CD14-positive monocyte (primary cell): ENCODE measurements at regions not wholly inside any gene's neighbourhood (a gene's known extent, or its start where the extent isn't known, plus 50 kb on each side); places are given as distances from the start of the nearest gene placed in this dataset.

ENCODE experiments used
- DNase-seq, 3 donors: peaks; one replicate each; pipeline ENCODE4 v3.0.0-alpha.2; 2011 to 2022
- H2AFZ ChIP-seq: 2 replicates; pipeline ENCODE4 v1.6.0; 2012; ENCODE audit warnings: mild to moderate bottlenecking, low read depth, low read length, inconsistent platforms; ENCODE audit not compliant: insufficient read depth, poor library complexity, severe bottlenecking
- H3K27ac ChIP-seq, 2 donors: 1 replicate in 1 of 2; 2 replicates in 1 of 2; pipeline ENCODE4 v1.5.1; 2012 to 2013; ENCODE audit warnings: low read length in 2 of 2, control low read depth in 1 of 2, inconsistent platforms in 1 of 2, low read depth in 1 of 2, mild to moderate bottlenecking in 1 of 2
- H3K27me3 ChIP-seq, 2 donors: one replicate each; pipeline versions ENCODE4 v1.6.0 to v1.6.1; 2011 to 2013; ENCODE audit warnings: low read length in 2 of 2; ENCODE audit not compliant: control insufficient read depth in 2 of 2, insufficient read depth in 2 of 2
- H3K36me3 ChIP-seq, 2 donors: replicated peaks in 1 of 2; 1 replicate in 1 of 2; 2 replicates in 1 of 2; pipeline versions ENCODE4 v1.5.1 to v1.6.1; 2012 to 2013; ENCODE audit warnings: low read length in 2 of 2, control low read depth in 1 of 2, inconsistent platforms in 1 of 2, mild to moderate bottlenecking in 1 of 2; ENCODE audit not compliant: insufficient read depth in 2 of 2, control insufficient read depth in 1 of 2
- H3K4me1 ChIP-seq, 2 donors: 1 replicate in 1 of 2; 2 replicates in 1 of 2; pipeline versions ENCODE4 v1.5.1 to v1.6.1; 2012 to 2013; ENCODE audit warnings: low read length in 2 of 2, control low read depth in 1 of 2, inconsistent platforms in 1 of 2, mild to moderate bottlenecking in 1 of 2, moderate library complexity in 1 of 2; ENCODE audit not compliant: insufficient read depth in 2 of 2, control insufficient read depth in 1 of 2
- H3K4me2 ChIP-seq: replicated peaks from 2 replicates; pipeline ENCODE3; 2012; ENCODE audit warnings: low read length, moderate library complexity, mild to moderate bottlenecking; ENCODE audit not compliant: poor library complexity, severe bottlenecking; ENCODE audit errors: extremely low read depth
- H3K4me3 ChIP-seq, 3 experiments: fragments of 200-600 bp in 1 of 3; sonication (generic) in 1 of 3; replicated peaks in 1 of 3; 1 replicate in 2 of 3; 2 replicates in 1 of 3; pipeline ENCODE4 v1.5.1; 2011 to 2013; ENCODE audit warnings: low read length in 3 of 3, mild to moderate bottlenecking in 3 of 3, control low read depth in 2 of 3, low read depth in 2 of 3, inconsistent platforms in 1 of 3, moderate library complexity in 1 of 3
- H3K79me2 ChIP-seq: 2 replicates; pipeline ENCODE4 v1.6.0; 2012; ENCODE audit warnings: mild to moderate bottlenecking, control low read depth, inconsistent platforms, low read length, moderate library complexity; ENCODE audit not compliant: insufficient read depth
- H3K9ac ChIP-seq: 2 replicates; pipeline ENCODE4 v1.6.0; 2017; ENCODE audit warnings: low read length, mild to moderate bottlenecking; ENCODE audit not compliant: insufficient read depth, poor library complexity, severe bottlenecking
- H3K9me3 ChIP-seq, 2 donors: replicated peaks in 1 of 2; 1 replicate in 1 of 2; 2 replicates in 1 of 2; pipeline versions ENCODE4 v1.5.1 to v1.6.1; 2012 to 2013; ENCODE audit warnings: low read length in 2 of 2, control low read depth in 1 of 2; ENCODE audit not compliant: control insufficient read depth in 1 of 2, insufficient read depth in 1 of 2
- H4K20me1 ChIP-seq: 2 replicates; pipeline ENCODE4 v1.6.0; 2012; ENCODE audit warnings: mild to moderate bottlenecking, low read length, control low read depth, moderate library complexity; ENCODE audit not compliant: insufficient read depth
- H3K27ac Mint-ChIP-seq, 7 donors: one replicate each; pipeline ENCODE4 v1.8.0; 2020; ENCODE audit warnings: mild to moderate bottlenecking in 7 of 7, mixed read lengths in 7 of 7, moderate library complexity in 6 of 7, inconsistent platforms in 2 of 7
- H3K27me3 Mint-ChIP-seq, 3 donors: one replicate each; pipeline ENCODE4 v1.8.0; 2021 to 2022; ENCODE audit warnings: low read depth in 3 of 3, mild to moderate bottlenecking in 3 of 3, mixed read lengths in 3 of 3, moderate library complexity in 3 of 3, inconsistent platforms in 1 of 3
- H3K36me3 Mint-ChIP-seq, 2 donors: one replicate each; pipeline ENCODE4 v1.8.0; 2020; ENCODE audit warnings: mixed read lengths in 2 of 2, inconsistent platforms in 1 of 2, mild to moderate bottlenecking in 1 of 2
- H3K4me1 Mint-ChIP-seq: one replicate; pipeline ENCODE4 v1.8.0; 2020; ENCODE audit warnings: mild to moderate bottlenecking, mixed read lengths
- H3K4me3 Mint-ChIP-seq, 2 donors: one replicate each; pipeline ENCODE4 v1.8.0; 2020; ENCODE audit warnings: mild to moderate bottlenecking in 2 of 2, mixed read lengths in 2 of 2, moderate library complexity in 1 of 2
- H3K9me3 Mint-ChIP-seq, 7 donors: one replicate each; pipeline ENCODE4 v1.8.0; 2020 to 2022; ENCODE audit warnings: mixed read lengths in 7 of 7, mild to moderate bottlenecking in 6 of 7, moderate library complexity in 6 of 7, inconsistent platforms in 2 of 7
- CTCF ChIP-seq: fragments of 200-600 bp; IDR thresholded peaks from one replicate; pipeline ENCODE4 v1.8.0; 2022; ENCODE audit warnings: antibody characterized with exemption, mild to moderate bottlenecking
- WGBS: methylation state at CpG from one replicate; pipeline ENCODE4 v1.1.5; 2013; ENCODE audit warnings: missing lambda C conversion rate; ENCODE audit not compliant: insufficient coverage; 5-methylcytosine and 5-hydroxymethylcytosine counted together
- intact Hi-C, 2 donors: fragments of 100-400 bp; cut with micrococcal nuclease; formaldehyde crosslinking; loops; one replicate each; pipeline versions ENCODE4 v1.15.0 to v1.15.1; 2023

GRCh38 chr22:48083502-48083901 is 1321.1 kb downstream of the TBC1D22A start:
- H3K27me3 ChIP-seq: peaks cover 0 to 3% of the 10 kb centered on the region in 2 donors
- no peak overlapping the region for H3K4me3 Mint-ChIP-seq
- H3K36me3 ChIP-seq: no peaks in the 10 kb centered on the region
- H3K27ac ChIP-seq: no peak overlapping the region
- H2AFZ ChIP-seq: no peak overlapping the region
- no peaks in the 10 kb centered on the region for H4K20me1 ChIP-seq
- no peak for DNase-seq
- H3K27me3 Mint-ChIP-seq: peaks cover 12 to 21% (median 16%) of the 10 kb centered on the region in 3 donors
- intact Hi-C loops: no loop called here
- H3K27ac Mint-ChIP-seq: no peak overlapping the region
- H3K9me3 ChIP-seq: no peaks in the 10 kb centered on the region
- H3K9ac ChIP-seq: no peak overlapping the region
- H3K36me3 Mint-ChIP-seq: no peaks in the 10 kb centered on the region
- no peak for TF ChIP-seq CTCF
- H3K79me2 ChIP-seq: no peaks in the 10 kb centered on the region
- H3K9me3 Mint-ChIP-seq: peaks cover 0 to 2% (median 0%) of the 10 kb centered on the region in 7 donors
- H3K4me1 ChIP-seq: no peaks in the 10 kb centered on the region
- H3K4me2 ChIP-seq: no peak overlapping the region
- 58% methylated on average over 10 of the region's 10 CpGs for WGBS
- H3K4me3 ChIP-seq: no peak overlapping the region
- H3K4me1 Mint-ChIP-seq: peaks cover 10% of the 10 kb centered on the region

DNA sequence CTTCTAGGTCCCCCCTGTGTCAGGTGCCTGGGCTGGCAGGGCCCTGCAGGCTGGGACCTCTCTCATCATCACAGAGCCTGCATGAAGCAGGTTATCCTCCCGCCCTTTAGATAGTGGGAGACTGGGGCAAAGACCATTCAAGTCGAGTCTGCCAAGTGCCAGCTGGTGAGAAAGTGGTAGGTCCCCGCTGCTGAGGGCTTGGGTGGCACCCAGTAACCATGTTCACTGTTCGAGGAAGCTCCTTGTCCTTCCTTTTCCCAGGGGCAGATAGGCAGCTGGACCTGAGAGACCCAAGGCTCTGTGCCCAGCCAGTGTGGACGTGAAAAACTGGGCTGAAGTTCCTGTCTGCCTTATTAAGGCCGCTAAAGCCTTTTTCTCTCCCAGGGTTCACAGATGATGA is 1319.8 kb downstream of the TBC1D22A start:
- Histone ChIP-seq H3K4me3 (no peak overlapping the region), H4K20me1 (no peaks in the 10 kb centered on the region), H3K27ac (no peak overlapping the region), H3K9me3 (no peaks in the 10 kb centered on the region), H3K79me2 (no peaks in the 10 kb centered on the region), H3K4me1 (no peaks in the 10 kb centered on the region), H3K9ac (no peak overlapping the region), H3K36me3 (no peaks in the 10 kb centered on the region), H3K4me2 (no peak overlapping the region), H2AFZ (no peak overlapping the region), H3K27me3 (peaks cover 0 to 3% of the 10 kb centered on the region in 2 donors)
- Mint-ChIP-seq H3K36me3 (no peaks in the 10 kb centered on the region), H3K27me3 (peaks cover 12 to 21% (median 16%) of the 10 kb centered on the region in 3 donors), H3K4me1 (peaks cover 10% of the 10 kb centered on the region), H3K4me3 (no peak overlapping the region), H3K9me3 (peaks cover 0 to 2% (median 0%) of the 10 kb centered on the region in 7 donors), H3K27ac (no peak overlapping the region)
- intact Hi-C loops: no loop called here
- WGBS: 90% methylated on average over 6 of the region's 6 CpGs
- no peak for DNase-seq
- no peak for TF ChIP-seq CTCF
